HG02623 (cell line): ENCODE measurements at regions not wholly inside any gene's neighbourhood (a gene's known extent, or its start where the extent isn't known, plus 50 kb on each side); places are given as distances from the start of the nearest gene placed in this dataset.

Source experiments
- ATAC-seq: cut with Tn5 transposase; IDR thresholded peaks from one replicate; pipeline ENCODE4 v1.9.1; 2021; ENCODE audit warnings: moderate library complexity; ENCODE audit not compliant: unreplicated experiment

DNA sequence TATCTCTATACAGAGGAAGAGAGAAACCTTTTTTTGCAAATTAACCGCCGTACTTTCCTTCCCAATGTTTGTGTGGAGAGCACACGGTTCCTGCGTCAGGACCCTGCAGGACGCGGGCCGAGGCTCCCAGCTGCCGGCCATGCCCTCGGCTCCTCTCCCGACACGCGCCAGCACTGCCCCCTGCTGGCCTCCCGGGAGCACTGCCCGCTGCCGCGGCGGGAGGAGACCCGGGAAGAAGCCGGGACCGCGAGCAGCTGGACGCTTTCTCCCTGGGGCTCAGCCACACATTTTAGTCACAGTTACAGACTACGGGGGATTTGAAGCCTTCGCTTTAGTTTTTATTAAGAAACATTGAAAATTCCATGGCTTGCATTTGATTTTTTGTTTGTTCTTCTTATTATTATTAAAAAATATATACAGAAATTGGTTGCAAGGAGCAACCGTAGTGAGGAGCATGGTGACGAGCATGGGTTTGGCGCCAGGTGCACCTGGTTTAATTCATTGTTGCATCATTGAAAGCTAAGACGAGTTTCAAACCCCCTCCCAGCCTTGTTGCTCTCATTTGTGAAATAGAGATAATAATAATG, 401.2 kb downstream of the GALR1 start:
- ATAC-seq = peak; percentile 86

DNA sequence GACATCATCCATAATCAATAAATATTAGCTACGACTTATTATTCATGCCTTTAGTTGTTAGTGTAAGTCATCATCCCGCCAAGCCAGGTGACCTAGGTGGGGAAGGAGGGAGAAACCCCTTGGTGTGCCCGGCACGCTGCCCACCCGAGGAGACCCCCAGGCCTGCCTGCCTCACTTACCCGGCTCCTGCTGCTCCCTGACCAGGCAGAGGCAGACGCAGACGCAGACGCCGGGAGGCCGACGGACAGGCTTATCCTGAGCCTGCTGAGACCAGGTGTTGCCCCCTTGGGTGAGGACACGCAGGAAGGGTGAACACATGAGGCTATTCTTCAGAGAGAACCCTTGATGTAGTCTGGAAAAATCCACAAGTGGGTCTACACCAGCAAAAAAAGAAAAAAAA, 401.8 kb downstream of the GALR1 start:
- no peak for ATAC-seq

DNA sequence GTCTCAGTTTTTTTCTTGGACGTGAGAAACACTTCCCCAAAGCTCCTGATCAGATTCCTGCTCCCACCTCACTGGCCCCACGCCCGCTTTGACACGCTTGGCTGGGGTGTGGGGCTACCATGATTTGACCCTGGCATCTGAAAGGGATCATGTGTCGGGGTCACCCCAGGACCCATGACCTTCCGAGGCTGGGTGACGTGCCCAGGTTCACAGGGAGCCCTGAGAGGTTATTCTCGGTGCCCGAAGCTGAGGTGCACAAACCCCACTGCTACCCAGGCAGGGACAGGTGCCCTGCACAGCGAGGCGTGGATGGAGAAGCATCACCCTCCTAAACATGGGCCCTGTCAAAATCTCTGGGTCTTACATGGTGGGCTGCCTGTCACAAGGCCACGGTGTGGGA, 404.1 kb downstream of the GALR1 start:
- no peak for ATAC-seq

DNA sequence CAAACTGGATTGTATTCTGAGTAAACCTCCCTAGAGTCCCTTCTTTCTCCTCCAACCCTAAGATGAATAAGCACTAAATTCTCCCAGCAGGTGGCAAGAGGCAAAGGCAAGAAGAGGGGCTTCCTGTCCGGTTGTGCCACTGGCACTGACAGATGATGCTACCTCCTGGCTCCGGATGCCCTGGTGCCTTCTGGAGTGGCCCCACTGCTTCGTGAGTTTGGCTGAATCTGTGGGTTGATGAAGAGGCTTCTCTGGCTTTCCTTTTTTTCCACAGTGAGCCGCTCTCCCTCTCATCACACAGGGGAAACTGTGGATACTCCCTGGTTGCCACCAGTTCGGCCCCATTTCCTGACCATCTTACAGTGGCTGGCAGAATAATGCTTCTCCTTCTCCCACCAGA, 404.7 kb downstream of the GALR1 start:
- no peak for ATAC-seq

DNA sequence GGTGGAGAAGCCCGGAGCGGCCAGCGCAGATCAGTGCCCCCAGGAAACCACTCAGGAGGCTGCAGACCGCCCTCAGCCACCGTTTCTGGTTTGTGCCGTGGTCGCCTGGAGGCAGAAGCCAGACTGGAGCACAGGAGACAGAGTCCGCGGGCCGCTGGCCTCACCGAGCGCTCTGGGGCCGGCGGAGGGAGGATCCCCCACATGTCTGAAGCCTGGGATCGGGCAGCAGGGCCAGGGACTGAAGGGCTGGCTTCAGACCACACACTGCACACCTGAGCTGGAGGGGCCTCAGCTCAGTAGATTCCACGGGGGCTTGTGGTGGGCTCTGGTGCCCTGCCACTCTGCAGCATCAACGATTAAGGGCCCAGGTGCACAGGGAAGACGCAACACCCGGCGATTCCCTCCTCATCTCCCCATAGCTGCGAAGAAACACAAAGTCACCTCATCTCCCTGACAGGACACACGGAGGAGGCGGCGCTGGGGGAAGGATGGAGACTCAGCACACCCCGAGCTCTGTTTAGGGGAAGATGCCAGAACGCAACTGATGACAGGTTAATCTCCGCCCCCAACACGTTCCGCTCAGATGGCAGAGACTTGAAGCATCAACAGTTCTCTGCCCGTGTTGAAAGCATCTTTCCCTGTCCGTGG, 408.1 kb downstream of the GALR1 start:
- ATAC-seq = no peak

DNA sequence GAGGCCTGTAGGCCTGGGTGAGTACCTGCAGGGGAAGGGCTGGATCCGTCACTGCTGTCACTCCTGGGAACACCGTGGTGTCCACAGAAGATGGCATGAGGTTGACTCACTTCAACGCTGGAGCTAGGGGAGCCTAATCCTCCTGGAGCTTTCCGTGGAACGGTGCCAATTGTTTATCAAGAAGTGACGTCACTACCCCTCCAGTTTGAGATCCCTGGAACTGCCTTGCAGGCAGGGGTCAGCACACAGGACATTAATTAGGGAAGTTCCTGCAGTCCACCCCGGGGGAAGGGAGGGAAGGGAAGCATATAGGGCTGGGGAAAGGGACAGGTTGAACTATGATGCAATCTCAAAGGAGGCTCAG, 408.6 kb downstream of the GALR1 start:
- no peak for ATAC-seq

DNA sequence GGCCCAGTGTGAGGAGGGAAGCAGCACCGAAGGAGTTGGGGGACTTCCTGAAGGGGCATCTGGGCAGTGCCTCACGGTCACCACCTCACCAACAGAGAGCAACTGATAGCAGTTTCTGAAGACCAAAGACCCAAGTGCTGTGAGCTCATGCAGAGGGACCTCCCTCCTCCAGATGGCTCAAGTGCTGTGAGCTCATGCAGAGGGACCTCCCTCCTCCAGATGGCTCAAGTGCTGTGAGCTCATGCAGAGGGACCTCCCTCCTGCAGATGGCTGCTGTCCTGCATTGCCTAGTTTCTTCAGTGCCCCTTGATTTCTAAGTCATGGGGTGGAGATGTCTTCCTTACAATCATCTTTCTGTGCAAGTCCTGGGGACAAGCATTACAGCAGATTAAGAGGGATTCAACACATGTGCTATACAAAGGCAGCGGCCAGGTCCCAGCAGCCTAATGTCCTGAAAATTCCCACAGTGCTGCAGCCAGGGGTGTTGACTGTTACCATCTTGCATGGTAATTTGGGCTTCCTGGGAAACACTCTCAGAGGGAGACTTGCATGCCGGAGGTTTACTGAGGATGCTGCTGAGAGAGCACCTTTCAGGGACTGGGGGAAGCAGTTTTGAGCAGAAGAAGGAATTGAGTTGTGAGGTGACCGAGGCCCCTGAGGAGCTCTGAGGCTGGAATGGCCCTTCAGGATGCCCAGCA, 409.3 kb downstream of the GALR1 start:
- no peak for ATAC-seq

DNA sequence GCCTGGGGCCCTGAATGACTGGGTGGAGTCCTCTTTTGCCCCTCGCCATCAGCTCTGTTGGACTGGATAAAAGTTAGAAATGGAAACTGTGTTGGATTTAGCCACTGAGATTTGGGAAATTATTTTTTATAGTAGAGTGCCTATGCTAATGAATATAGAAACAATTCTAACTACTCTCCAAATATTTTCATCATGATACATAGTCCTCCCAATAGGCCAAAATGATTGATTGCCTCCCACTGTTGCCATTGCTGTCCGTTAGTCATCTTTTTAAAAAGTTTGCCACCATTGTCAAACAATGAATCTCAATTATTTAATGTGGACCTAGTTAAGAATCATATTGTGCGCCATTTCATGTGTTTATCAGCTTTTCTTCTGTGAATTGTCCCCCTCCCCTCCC, 417.0 kb downstream of the GALR1 start:
- ATAC-seq = no peak

DNA sequence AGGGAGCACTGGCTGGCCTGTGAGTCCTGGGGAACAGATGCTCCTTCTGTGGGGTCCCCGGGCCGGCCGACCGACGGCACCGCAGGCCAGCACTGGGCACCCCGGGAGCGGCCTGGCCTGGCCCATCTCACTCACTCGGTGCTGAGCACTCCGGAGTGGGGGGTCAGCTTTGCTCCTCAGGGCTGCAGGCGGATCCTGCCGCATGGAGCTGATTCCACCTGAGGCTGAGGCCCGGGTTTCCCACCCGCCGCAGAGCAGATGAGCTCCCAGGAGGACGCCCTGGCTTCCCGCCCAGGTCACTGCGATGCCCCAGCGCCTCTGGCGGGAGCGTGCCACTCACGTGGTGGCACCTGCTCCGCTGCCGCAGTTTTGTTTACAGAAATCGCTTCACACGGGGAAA, 418.6 kb downstream of the GALR1 start:
- ATAC-seq = no peak

DNA sequence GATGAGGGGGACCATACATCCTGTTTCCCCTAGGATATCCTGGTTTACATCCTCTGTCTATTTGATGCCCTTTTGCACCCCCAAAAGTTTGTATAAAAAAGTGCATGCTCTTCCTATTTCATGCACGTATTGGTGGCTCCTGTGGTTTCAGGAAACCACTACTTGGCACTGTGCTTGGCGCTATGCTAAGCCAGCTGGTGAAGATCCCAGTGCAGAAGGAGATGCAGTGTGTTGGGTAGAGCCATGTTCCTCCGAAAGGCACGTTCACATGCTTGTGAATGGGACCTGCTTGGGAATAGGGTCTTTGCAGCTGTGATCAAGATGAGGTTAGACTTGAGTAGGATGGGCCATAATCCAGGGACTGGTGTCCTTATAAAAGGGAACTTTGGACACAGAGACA, 419.7 kb downstream of the GALR1 start:
- ATAC-seq = no peak

DNA sequence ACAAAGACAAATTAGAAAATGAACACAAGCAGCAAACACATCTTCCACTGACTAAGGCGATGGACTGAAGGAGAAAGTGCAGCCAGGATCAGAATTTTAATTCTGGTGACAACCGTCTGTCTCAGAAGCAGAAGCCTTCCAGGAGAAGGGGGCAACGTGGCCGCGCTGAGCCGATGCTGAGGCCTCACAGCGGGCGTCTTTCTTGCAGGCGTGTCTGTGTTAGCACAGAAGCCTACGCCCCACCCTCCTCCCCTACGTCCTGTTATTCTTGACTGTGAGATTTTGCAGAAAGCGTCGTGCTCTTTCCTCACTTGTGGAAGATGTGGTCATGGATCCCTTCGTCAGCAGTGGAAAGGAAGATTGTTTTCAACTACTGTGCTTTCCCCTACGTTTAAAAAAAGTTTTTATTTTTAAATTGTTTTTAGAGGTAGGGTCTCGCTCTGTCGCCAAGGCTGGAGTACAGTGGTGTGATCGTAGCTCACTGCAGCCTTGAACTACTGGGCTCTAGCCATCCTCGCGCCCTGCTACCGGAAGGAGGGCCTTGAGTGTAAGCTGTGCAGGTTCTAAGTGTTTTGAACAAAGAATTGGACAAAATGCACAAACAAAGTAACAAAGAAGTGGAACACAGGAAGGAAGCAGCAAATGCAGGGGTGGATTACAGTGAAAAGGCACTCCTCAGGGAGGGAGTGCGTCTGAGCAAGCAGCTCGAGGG, 422.0 kb downstream of the GALR1 start:
- ATAC-seq = no peak

DNA sequence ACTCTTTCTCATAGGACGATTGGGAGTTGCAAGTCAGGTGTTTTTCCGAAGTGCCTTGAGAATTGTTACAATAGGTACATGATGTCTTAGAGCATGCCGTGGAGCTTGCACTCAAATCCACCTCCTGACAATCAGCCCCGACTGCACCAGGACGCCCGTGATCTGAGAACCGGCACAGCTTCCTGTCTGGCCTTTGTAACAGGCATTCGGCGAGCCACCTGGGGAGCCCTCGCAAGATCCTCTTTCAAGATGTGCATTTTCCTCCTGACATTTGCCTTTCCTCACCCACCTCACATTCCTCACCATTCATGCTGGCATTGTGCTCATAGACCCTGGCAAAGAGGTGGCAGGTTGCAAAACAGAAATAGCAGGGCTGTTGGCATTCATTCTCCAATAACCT, 427.3 kb downstream of the GALR1 start:
- ATAC-seq = no peak

DNA sequence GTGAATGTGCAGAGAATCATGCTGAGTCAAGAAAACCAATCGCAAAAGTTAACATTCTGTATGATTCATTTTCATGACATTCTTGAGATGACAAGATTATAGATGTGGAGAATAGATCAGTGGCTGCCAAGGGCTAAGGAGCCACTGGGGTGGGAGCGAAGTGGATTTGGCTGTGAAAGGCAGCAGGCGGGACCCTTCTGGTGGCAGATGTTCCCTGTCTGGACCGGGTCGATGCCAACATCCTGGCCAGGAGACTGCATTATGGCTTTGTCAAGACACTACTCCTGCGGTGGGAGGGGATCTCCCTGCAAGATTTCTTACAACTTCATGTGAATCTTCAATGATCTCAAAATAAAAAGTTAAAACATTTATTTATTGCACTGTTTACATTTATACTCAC, 427.9 kb downstream of the GALR1 start:
- no peak for ATAC-seq

DNA sequence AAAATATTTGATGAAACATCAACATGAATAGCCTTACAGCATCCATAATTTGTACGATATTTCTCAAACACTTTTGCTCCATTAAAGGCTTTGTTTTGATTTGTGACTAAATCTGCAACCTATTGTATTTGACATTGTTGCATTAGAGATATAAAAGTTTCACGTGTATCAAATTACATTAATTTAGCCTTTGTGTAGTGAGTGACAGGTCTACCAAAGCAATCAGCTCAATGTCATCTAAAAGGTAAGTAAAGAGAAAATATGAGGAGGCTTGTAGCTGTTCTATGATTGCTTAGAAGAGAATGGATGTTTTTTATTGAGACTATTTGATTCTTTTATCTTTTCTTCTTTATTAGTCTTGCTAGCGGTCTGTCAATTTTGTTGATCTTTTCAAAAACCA, 430.2 kb downstream of the GALR1 start:
- no peak for ATAC-seq

DNA sequence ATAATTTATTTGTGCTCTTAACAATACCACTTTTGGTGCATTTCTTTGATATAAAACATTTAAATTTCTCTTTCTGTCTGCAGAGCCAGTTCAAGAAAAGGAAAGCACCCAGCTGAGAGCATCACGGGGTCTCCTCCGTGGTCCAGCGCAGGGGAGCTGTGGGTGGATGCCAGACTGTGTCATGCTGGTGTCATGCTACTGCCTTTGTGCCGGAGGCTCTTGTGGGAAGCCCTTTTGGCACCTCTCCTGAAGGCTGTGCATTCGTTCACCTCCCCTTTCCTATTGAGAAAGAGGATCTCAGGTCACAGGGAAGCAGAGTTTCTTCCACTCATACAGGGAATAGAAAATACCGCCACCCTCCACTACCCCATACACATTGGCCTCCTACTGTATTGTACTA, 450.4 kb downstream of the GALR1 start:
- no peak for ATAC-seq

DNA sequence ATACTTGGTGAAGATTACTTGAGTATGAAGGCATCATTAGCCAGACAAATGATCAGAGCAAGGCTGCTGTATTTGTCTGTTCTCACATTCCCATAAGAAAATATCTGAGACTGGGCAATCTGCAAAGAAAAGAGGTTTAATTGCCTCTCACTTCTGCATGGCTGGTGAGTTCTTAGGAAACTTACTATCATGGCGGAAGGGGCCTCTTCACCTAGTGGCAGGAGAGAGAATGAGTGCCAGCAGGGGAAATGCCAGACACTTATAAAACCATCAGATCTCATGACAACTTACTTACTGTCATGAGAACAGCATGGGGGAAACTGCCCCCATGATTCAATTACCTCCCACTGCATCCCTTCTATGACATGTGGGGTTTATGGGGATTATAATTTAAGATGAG, 452.3 kb downstream of the GALR1 start:
- no peak for ATAC-seq

DNA sequence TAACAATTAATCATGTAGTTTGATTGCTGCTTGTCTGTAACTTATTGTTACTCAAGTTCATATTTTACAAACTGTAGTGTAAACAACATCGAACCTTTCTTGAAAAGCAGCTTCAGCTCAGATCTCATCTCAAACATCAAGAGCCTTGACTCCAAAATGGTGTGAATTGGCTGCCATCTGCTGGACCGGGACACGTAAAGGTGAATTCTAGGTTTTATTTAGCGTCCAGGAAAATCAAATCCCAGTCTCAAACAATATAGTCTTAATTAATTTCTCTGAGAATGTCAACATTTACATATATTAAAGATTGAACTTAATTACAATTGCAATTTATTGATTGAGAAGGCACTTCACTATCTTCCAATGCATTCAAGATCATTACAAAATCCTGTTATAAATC, 453.0 kb downstream of the GALR1 start:
- ATAC-seq = no peak

DNA sequence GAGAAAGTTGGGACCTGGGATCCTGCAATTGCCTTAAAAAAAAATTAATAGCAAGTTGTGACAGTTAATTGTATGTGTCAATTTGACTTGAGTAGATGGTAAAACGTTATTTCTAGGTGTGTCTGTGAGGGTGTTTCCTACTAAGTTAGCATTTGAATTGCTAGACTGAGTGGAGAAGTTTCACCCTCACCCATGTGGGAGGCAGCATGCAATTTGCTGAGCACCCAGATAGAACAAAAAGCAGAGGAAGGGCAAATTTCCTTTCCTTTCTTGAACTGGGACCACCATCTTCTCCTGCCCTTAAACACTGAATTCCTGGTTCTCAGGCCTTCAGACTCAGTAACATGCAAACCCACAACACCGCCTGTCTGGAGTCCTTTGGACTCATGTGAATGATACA, 455.7 kb downstream of the GALR1 start:
- no peak for ATAC-seq

DNA sequence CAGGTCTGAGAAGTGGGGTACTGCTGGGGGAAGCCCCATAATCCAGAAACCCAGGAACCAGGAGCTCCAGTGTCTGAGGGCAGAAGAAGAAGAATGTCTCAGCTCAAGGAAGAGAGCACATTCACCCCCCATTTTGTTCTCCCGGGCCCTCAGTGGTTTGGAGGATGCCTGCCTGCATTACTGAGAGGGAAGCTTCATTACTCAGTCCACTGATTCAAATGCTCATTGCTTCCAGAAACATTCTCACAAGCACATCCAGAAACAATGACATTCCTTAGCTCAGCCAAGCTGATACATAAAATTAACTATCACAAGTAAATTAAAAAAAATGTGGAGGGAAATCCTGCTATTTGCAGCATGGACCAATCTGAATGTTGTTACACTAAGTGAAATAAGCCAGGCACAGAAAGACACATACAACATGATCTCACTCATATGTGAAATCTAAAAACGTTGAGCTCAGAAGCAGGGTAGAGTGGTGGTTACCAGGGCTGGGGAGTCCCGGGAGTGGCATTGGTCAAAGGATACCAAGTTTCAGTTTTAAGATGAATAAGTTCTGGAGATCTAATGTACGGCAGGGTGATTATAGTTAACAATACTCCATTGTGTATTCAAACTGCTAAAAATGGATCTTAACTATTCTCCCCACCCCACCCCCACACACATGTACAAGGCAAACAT, 459.3 kb downstream of the GALR1 start:
- ATAC-seq = peak; percentile 78

DNA sequence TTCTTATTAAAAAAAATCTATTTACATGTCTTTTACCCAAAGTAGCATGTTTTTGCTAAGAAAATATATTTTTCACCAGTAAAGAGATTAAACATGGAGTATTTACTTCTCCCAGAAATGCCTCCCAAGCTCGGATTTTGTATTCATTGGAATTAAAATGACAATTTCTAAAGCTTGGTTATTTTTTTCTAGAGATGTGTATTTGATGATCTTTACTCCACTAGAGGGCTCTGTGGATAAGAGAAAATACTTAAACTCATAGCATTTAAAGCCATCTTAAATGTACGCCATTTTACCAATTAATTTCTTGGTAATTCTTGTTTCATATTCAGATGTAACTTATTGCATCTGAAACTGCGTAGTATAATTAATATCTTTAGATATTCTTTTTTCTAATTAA, 461.4 kb downstream of the GALR1 start:
- ATAC-seq = no peak

DNA sequence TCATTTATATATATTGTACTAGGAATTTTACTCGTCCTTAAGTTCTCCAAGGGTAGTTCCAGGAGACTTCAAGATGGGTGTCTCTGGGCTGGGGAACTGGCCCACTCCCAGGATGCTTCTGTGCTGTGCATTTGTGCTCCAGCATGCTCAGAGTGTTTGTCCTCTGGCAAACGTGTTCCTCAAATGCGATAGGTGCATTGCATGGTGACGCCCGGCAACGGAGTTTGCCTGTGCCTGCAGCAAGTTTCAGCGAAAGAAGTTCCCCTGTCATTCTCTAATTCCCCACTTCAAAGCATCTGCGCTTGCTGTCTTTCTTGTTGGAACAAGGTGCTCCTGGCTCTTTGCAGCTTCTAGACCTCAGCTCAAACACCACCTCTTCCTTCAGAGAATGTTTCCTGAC, 465.1 kb downstream of the GALR1 start:
- ATAC-seq = no peak

DNA sequence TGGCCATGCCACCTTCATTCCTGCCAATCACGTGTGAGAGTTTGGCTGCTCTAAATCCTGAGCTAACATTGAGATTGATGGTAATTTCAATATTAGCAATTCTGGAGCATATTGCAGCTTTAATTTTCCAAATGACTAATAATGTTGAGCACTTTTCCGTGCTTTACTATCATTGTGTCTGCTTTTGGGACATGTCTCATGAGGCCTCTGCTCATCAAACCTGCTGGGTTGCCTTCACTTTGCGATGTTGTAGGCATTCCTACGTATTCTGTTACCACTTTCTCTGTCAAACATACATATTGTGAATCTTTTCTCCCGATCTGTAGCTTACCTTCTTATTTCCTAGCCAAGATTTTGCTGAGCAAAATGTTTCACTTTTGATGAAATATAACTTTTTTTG, 466.6 kb downstream of the GALR1 start:
- no peak for ATAC-seq
